Effector memory CD8-positive, alpha-beta T cell (primary cell): ENCODE measurements at regions not wholly inside any gene's neighbourhood (a gene's known extent, or its start where the extent isn't known, plus 50 kb on each side); places are given as distances from the start of the nearest gene placed in this dataset.

Experiments used
- ATAC-seq: fragments of 150-1000 bp; cut with Tn5 transposase; replicated peaks from 2 replicates; pipeline ENCODE4 v1.10.0; 2021; ENCODE audit warnings: mild to moderate bottlenecking, moderate library complexity
- DNase-seq, 3 experiments: peaks; one replicate each; pipeline ENCODE4 v3.0.0; 2021
- H3K27ac Mint-ChIP-seq, 2 donors: one replicate each; pipeline ENCODE4 v1.8.0; 2022; ENCODE audit warnings: mild to moderate bottlenecking in 2 of 2, mixed read lengths in 2 of 2, moderate library complexity in 2 of 2
- H3K27me3 Mint-ChIP-seq, 2 donors: one replicate each; pipeline ENCODE4 v1.8.0; 2022; ENCODE audit warnings: mixed read lengths in 2 of 2
- H3K36me3 Mint-ChIP-seq: one replicate; pipeline ENCODE4 v1.8.0; 2022; ENCODE audit warnings: mild to moderate bottlenecking, moderate library complexity, mixed read lengths; ENCODE audit not compliant: insufficient read depth
- H3K4me1 Mint-ChIP-seq, 2 donors: one replicate each; pipeline ENCODE4 v1.8.0; 2022; ENCODE audit warnings: low read depth in 2 of 2, mixed read lengths in 2 of 2
- H3K4me3 Mint-ChIP-seq, 2 donors: one replicate each; pipeline ENCODE4 v1.8.0; 2022; ENCODE audit warnings: mild to moderate bottlenecking in 2 of 2, mixed read lengths in 2 of 2, moderate library complexity in 2 of 2
- H3K9me3 Mint-ChIP-seq, 2 donors: one replicate each; pipeline ENCODE4 v1.8.0; 2022; ENCODE audit warnings: mixed read lengths in 2 of 2

- H3K27me3 Mint-ChIP-seq, result no peaks in the 10 kb centered on the region
- no peak overlapping the region for H3K4me3 Mint-ChIP-seq
- ATAC-seq (no peak), DNase-seq (no peak)
- no peaks in the 10 kb centered on the region for H3K4me1 Mint-ChIP-seq
- no peaks in the 10 kb centered on the region for H3K36me3 Mint-ChIP-seq
- H3K9me3 Mint-ChIP-seq, result peaks cover 5 to 9% of the 10 kb centered on the region in 2 donors
- no peak overlapping the region for H3K27ac Mint-ChIP-seq
Measured at GRCh38 chr5:145500710-145501109, 334.4 kb downstream of the PRELID2 start.

- no peak for ATAC-seq
- no peaks in the 10 kb centered on the region for H3K4me1 Mint-ChIP-seq
- no peaks in the 10 kb centered on the region for H3K27me3 Mint-ChIP-seq
- no peak overlapping the region for H3K27ac Mint-ChIP-seq
- H3K4me3 Mint-ChIP-seq, result no peak overlapping the region
- no peak for DNase-seq
- H3K36me3 Mint-ChIP-seq, result no peaks in the 10 kb centered on the region
- peaks cover 8 to 9% of the 10 kb centered on the region in 2 donors for H3K9me3 Mint-ChIP-seq
Measured at GRCh38 chr5:145499483-145499882, 335.7 kb downstream of the PRELID2 start.

- ATAC-seq, result no peak
- H3K27ac Mint-ChIP-seq, result no peak overlapping the region
- peaks cover 11 to 18% of the 10 kb centered on the region in 2 donors for H3K9me3 Mint-ChIP-seq
Measured at GRCh38 chr5:145497052-145497451, 338.1 kb downstream of the PRELID2 start.

GRCh38 chr5:145495741-145496140 is 339.4 kb downstream of the PRELID2 start:
- Mint-ChIP-seq H3K4me1 (no peaks in the 10 kb centered on the region), H3K9me3 (peaks cover 8 to 11% of the 10 kb centered on the region in 2 donors), H3K36me3 (no peaks in the 10 kb centered on the region), H3K27ac (no peak overlapping the region), H3K4me3 (no peak overlapping the region), H3K27me3 (no peaks in the 10 kb centered on the region)
- ATAC-seq (no peak), DNase-seq (no peak)

More at GRCh38 chr5:145497052-145497451, 338.1 kb downstream of the PRELID2 start:
- Mint-ChIP-seq H3K4me1 (no peaks in the 10 kb centered on the region), H3K4me3 (no peak overlapping the region), H3K27me3 (no peaks in the 10 kb centered on the region), H3K36me3 (no peaks in the 10 kb centered on the region)
- DNase-seq, result no peak

- Mint-ChIP-seq H3K27ac (no peak overlapping the region), H3K4me1 (no peaks in the 10 kb centered on the region), H3K4me3 (no peak overlapping the region), H3K27me3 (no peaks in the 10 kb centered on the region), H3K36me3 (no peaks in the 10 kb centered on the region), H3K9me3 (peaks cover 8 to 11% of the 10 kb centered on the region in 2 donors)
- DNase-seq (no peak), ATAC-seq (no peak)
Measured at GRCh38 chr5:145495196-145495595, 339.9 kb downstream of the PRELID2 start.

GRCh38 chr5:145493435-145493834 is 341.7 kb downstream of the PRELID2 start:
- Mint-ChIP-seq H3K36me3 (no peaks in the 10 kb centered on the region), H3K27me3 (no peaks in the 10 kb centered on the region), H3K9me3 (peaks cover 7 to 11% of the 10 kb centered on the region in 2 donors), H3K27ac (no peak overlapping the region), H3K4me1 (no peaks in the 10 kb centered on the region), H3K4me3 (no peak overlapping the region)
- DNase-seq (no peak), ATAC-seq (no peak)

GRCh38 chr5:145489516-145489915 is 345.6 kb downstream of the PRELID2 start:
- H3K4me3 Mint-ChIP-seq, result no peak overlapping the region
- ATAC-seq (no peak), DNase-seq (no peak)
- H3K4me1 Mint-ChIP-seq, result no peaks in the 10 kb centered on the region
- H3K9me3 Mint-ChIP-seq, result peaks cover 4 to 21% of the 10 kb centered on the region in 2 donors
- no peaks in the 10 kb centered on the region for H3K27me3 Mint-ChIP-seq
- no peak overlapping the region for H3K27ac Mint-ChIP-seq
- H3K36me3 Mint-ChIP-seq, result no peaks in the 10 kb centered on the region

- Mint-ChIP-seq H3K27ac (no peak overlapping the region), H3K4me3 (no peak overlapping the region), H3K4me1 (no peaks in the 10 kb centered on the region), H3K9me3 (peaks cover 3 to 16% of the 10 kb centered on the region in 2 donors), H3K36me3 (no peaks in the 10 kb centered on the region), H3K27me3 (no peaks in the 10 kb centered on the region)
- no peak for ATAC-seq
- no peak for DNase-seq
Measured at GRCh38 chr5:145484158-145484557, 351.0 kb downstream of the PRELID2 start.

GRCh38 chr5:145483212-145483611 is 351.9 kb downstream of the PRELID2 start:
- H3K9me3 Mint-ChIP-seq, result peaks cover 7 to 22% of the 10 kb centered on the region in 2 donors

GRCh38 chr5:145479857-145480256 is 355.3 kb downstream of the PRELID2 start:
- H3K4me1 Mint-ChIP-seq, result no peaks in the 10 kb centered on the region
- no peaks in the 10 kb centered on the region for H3K27me3 Mint-ChIP-seq
- no peak overlapping the region for H3K27ac Mint-ChIP-seq
- no peak overlapping the region for H3K4me3 Mint-ChIP-seq
- H3K9me3 Mint-ChIP-seq, result peaks cover 7 to 12% of the 10 kb centered on the region in 2 donors
- DNase-seq, result no peak
- ATAC-seq, result no peak
- no peaks in the 10 kb centered on the region for H3K36me3 Mint-ChIP-seq

More at GRCh38 chr5:145483212-145483611, 351.9 kb downstream of the PRELID2 start:
- Mint-ChIP-seq H3K36me3 (no peaks in the 10 kb centered on the region), H3K27ac (no peak overlapping the region), H3K27me3 (no peaks in the 10 kb centered on the region), H3K4me1 (no peaks in the 10 kb centered on the region), H3K4me3 (no peak overlapping the region)
- DNase-seq, result no peak
- no peak for ATAC-seq

GRCh38 chr5:145479271-145479670 is 355.9 kb downstream of the PRELID2 start:
- no peak for DNase-seq
- no peaks in the 10 kb centered on the region for H3K4me1 Mint-ChIP-seq
- no peaks in the 10 kb centered on the region for H3K27me3 Mint-ChIP-seq
- no peaks in the 10 kb centered on the region for H3K36me3 Mint-ChIP-seq
- H3K4me3 Mint-ChIP-seq, result no peak overlapping the region
- ATAC-seq, result no peak
- H3K27ac Mint-ChIP-seq, result no peak overlapping the region
- peaks cover 7 to 12% of the 10 kb centered on the region in 2 donors for H3K9me3 Mint-ChIP-seq

- Mint-ChIP-seq H3K27ac (no peak overlapping the region), H3K36me3 (no peaks in the 10 kb centered on the region), H3K27me3 (no peaks in the 10 kb centered on the region), H3K9me3 (peaks cover 7 to 12% of the 10 kb centered on the region in 2 donors), H3K4me3 (no peak overlapping the region), H3K4me1 (no peaks in the 10 kb centered on the region)
- DNase-seq (no peak), ATAC-seq (no peak)
Measured at GRCh38 chr5:145478651-145479050, 356.5 kb downstream of the PRELID2 start.

GRCh38 chr5:145473042-145473642 is 362.0 kb downstream of the PRELID2 start:
- H3K4me1 Mint-ChIP-seq, result no peaks in the 10 kb centered on the region
- H3K9me3 Mint-ChIP-seq, result no peaks in the 10 kb centered on the region
- H3K27ac Mint-ChIP-seq, result no peak overlapping the region
- no peaks in the 10 kb centered on the region for H3K36me3 Mint-ChIP-seq
- DNase-seq, result no peak
- H3K4me3 Mint-ChIP-seq, result no peak overlapping the region
- ATAC-seq, result no peak
- no peaks in the 10 kb centered on the region for H3K27me3 Mint-ChIP-seq

GRCh38 chr5:145471831-145472612 is 363.1 kb downstream of the PRELID2 start:
- Mint-ChIP-seq H3K4me1 (no peaks in the 10 kb centered on the region), H3K27ac (no peak overlapping the region), H3K36me3 (no peaks in the 10 kb centered on the region), H3K9me3 (no peaks in the 10 kb centered on the region), H3K4me3 (no peak overlapping the region), H3K27me3 (no peaks in the 10 kb centered on the region)
- no peak for DNase-seq
- ATAC-seq, result no peak
